MM.1S (cell line): ENCODE measurements at regions not wholly inside any gene's neighbourhood (a gene's known extent, or its start where the extent isn't known, plus 50 kb on each side); places are given as distances from the start of the nearest gene placed in this dataset.

ENCODE experiments used
- DNase-seq: peaks from one replicate; pipeline ENCODE4 v3.0.0-alpha.2; 2015
- H2AFZ ChIP-seq: fragments of 300-600 bp; sonication (generic); 2 replicates; pipeline ENCODE4 v1.6.0; 2016; ENCODE audit warnings: antibody characterized with exemption, low read length
- H3F3A ChIP-seq: fragments of 300-600 bp; sonication (generic); 2 replicates; pipeline ENCODE4 v1.6.1; 2016; ENCODE audit warnings: mild to moderate bottlenecking, antibody characterized with exemption, low read length, moderate library complexity, mixed read lengths; ENCODE audit not compliant: insufficient read depth
- H3K27ac ChIP-seq: fragments of 300-600 bp; sonication (generic); 2 replicates; pipeline ENCODE4 v1.5.1; 2016; ENCODE audit warnings: mild to moderate bottlenecking, low read length
- H3K27me3 ChIP-seq: fragments of 300-600 bp; sonication (generic); replicated peaks from 2 replicates; pipeline ENCODE4 v1.6.0; 2016; ENCODE audit warnings: low read length; ENCODE audit not compliant: insufficient read depth
- H3K36me3 ChIP-seq: fragments of 300-600 bp; sonication (generic); replicated peaks from 2 replicates; pipeline ENCODE4 v1.6.1; 2016; ENCODE audit warnings: mild to moderate bottlenecking, low read length, mixed read lengths; ENCODE audit not compliant: insufficient read depth
- H3K4me1 ChIP-seq: fragments of 300-600 bp; sonication (generic); 2 replicates; pipeline ENCODE4 v1.6.1; 2016; ENCODE audit warnings: low read length, mixed read lengths
- H3K4me2 ChIP-seq: fragments of 300-600 bp; sonication (generic); 2 replicates; pipeline ENCODE4 v1.6.0; 2016; ENCODE audit warnings: low read depth, low read length
- H3K4me3 ChIP-seq: fragments of 300-600 bp; sonication (generic); 2 replicates; pipeline ENCODE4 v1.5.1; 2016; ENCODE audit warnings: low read length, mixed read lengths
- H3K79me2 ChIP-seq: fragments of 300-600 bp; sonication (generic); 2 replicates; pipeline ENCODE4 v1.6.1; 2016; ENCODE audit warnings: mixed run types, low read length, mixed read lengths
- H3K9ac ChIP-seq: fragments of 300-600 bp; sonication (generic); 2 replicates; pipeline ENCODE4 v1.6.1; 2016; ENCODE audit warnings: low read length, mixed read lengths
- H3K9me2 ChIP-seq: fragments of 300-600 bp; sonication (generic); replicated peaks from 2 replicates; pipeline ENCODE4 v1.6.1; 2016; ENCODE audit warnings: mild to moderate bottlenecking, low read length, mixed read lengths; ENCODE audit not compliant: insufficient read depth
- H3K9me3 ChIP-seq: fragments of 300-600 bp; sonication (generic); replicated peaks from 2 replicates; pipeline ENCODE4 v1.6.1; 2016; ENCODE audit warnings: mild to moderate bottlenecking, low read length, mixed read lengths; ENCODE audit not compliant: insufficient read depth
- H4K20me1 ChIP-seq: fragments of 300-600 bp; sonication (generic); 2 replicates; pipeline ENCODE4 v1.6.1; 2016; ENCODE audit warnings: mild to moderate bottlenecking, low read length, moderate library complexity, mixed read lengths; ENCODE audit not compliant: insufficient read depth
- EZH2 ChIP-seq: fragments of 300-600 bp; sonication (generic); optimal IDR thresholded peaks from 2 replicates; pipeline ENCODE3; 2017; ENCODE audit warnings: low read depth, mild to moderate bottlenecking, antibody characterized with exemption, low read length, mixed read lengths
- EZH2phosphoT487 ChIP-seq: fragments of 300-600 bp; sonication (generic); IDR thresholded peaks from 2 replicates; pipeline ENCODE4 v1.6.1; 2018; ENCODE audit warnings: antibody characterized with exemption, low read length
- TF ChIP-seq, protein P1 (sequence below): fragments of 300-600 bp; sonication (generic); IDR thresholded peaks from 2 replicates; pipeline ENCODE4 v1.5.1; 2016; ENCODE audit warnings: antibody characterized with exemption, low read length, mixed read lengths

GRCh38 chr2:6310256-6311215 lies 555.2 kb downstream of the CMPK2 start:
- H3K27me3 ChIP-seq, result no peaks in the 10 kb centered on the region
- no peaks in the 10 kb centered on the region for H3F3A ChIP-seq
- TF ChIP-seq EZH2, result no peak
- H3K9me3 ChIP-seq, result no peaks in the 10 kb centered on the region
- no peaks in the 10 kb centered on the region for H4K20me1 ChIP-seq
- no peak overlapping the region for H3K4me3 ChIP-seq
- no peaks in the 10 kb centered on the region for H3K79me2 ChIP-seq
- no peak overlapping the region for H2AFZ ChIP-seq
- H3K9ac ChIP-seq, result no peak overlapping the region
- no peak overlapping the region for H3K27ac ChIP-seq
- no peaks in the 10 kb centered on the region for H3K9me2 ChIP-seq
- DNase-seq, result no peak
- no peaks in the 10 kb centered on the region for H3K36me3 ChIP-seq
- H3K4me1 ChIP-seq, result no peaks in the 10 kb centered on the region
- no peak overlapping the region for H3K4me2 ChIP-seq

GRCh38 chr2:6312367-6312766 lies 553.3 kb downstream of the CMPK2 start:
- Histone ChIP-seq H3K4me1 (no peaks in the 10 kb centered on the region), H2AFZ (no peak overlapping the region), H3K4me3 (no peak overlapping the region), H3K9ac (no peak overlapping the region), H3K9me3 (no peaks in the 10 kb centered on the region), H3K4me2 (no peak overlapping the region), H3K79me2 (no peaks in the 10 kb centered on the region), H3F3A (no peaks in the 10 kb centered on the region), H3K9me2 (no peaks in the 10 kb centered on the region), H3K36me3 (no peaks in the 10 kb centered on the region), H4K20me1 (no peaks in the 10 kb centered on the region), H3K27me3 (no peaks in the 10 kb centered on the region), H3K27ac (no peak overlapping the region)
- no peak for DNase-seq
- TF ChIP-seq EZH2 (no peak), EZH2phosphoT487 (no peak)
- TF ChIP-seq, protein P1, sequence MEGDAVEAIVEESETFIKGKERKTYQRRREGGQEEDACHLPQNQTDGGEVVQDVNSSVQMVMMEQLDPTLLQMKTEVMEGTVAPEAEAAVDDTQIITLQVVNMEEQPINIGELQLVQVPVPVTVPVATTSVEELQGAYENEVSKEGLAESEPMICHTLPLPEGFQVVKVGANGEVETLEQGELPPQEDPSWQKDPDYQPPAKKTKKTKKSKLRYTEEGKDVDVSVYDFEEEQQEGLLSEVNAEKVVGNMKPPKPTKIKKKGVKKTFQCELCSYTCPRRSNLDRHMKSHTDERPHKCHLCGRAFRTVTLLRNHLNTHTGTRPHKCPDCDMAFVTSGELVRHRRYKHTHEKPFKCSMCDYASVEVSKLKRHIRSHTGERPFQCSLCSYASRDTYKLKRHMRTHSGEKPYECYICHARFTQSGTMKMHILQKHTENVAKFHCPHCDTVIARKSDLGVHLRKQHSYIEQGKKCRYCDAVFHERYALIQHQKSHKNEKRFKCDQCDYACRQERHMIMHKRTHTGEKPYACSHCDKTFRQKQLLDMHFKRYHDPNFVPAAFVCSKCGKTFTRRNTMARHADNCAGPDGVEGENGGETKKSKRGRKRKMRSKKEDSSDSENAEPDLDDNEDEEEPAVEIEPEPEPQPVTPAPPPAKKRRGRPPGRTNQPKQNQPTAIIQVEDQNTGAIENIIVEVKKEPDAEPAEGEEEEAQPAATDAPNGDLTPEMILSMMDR, result no peak

GRCh38 chr2:6314218-6314960 lies 551.3 kb downstream of the CMPK2 start:
- no peak for DNase-seq
- no peak overlapping the region for H3K9ac ChIP-seq
- no peaks in the 10 kb centered on the region for H3K4me1 ChIP-seq

More at GRCh38 chr2:6314218-6314960, 551.3 kb downstream of the CMPK2 start:
- no peaks in the 10 kb centered on the region for H3K27me3 ChIP-seq
- H3K36me3 ChIP-seq, result no peaks in the 10 kb centered on the region
- no peaks in the 10 kb centered on the region for H3F3A ChIP-seq
- no peak overlapping the region for H2AFZ ChIP-seq
- no peak overlapping the region for H3K4me3 ChIP-seq
- no peaks in the 10 kb centered on the region for H3K9me3 ChIP-seq
- no peak overlapping the region for H3K27ac ChIP-seq
- H3K4me2 ChIP-seq, result no peak overlapping the region
- H3K79me2 ChIP-seq, result no peaks in the 10 kb centered on the region
- H3K9me2 ChIP-seq, result no peaks in the 10 kb centered on the region
- no peaks in the 10 kb centered on the region for H4K20me1 ChIP-seq
- TF ChIP-seq, protein P1, result no peak
- no peak for TF ChIP-seq EZH2
- TF ChIP-seq EZH2phosphoT487, result no peak
